ENCODE measurements at regions not wholly inside any gene's neighbourhood (a gene's known extent, or its start where the extent isn't known, plus 50 kb on each side); places are given as distances from the start of the nearest gene placed in this dataset.

- TF ChIP-seq, protein P1, sequence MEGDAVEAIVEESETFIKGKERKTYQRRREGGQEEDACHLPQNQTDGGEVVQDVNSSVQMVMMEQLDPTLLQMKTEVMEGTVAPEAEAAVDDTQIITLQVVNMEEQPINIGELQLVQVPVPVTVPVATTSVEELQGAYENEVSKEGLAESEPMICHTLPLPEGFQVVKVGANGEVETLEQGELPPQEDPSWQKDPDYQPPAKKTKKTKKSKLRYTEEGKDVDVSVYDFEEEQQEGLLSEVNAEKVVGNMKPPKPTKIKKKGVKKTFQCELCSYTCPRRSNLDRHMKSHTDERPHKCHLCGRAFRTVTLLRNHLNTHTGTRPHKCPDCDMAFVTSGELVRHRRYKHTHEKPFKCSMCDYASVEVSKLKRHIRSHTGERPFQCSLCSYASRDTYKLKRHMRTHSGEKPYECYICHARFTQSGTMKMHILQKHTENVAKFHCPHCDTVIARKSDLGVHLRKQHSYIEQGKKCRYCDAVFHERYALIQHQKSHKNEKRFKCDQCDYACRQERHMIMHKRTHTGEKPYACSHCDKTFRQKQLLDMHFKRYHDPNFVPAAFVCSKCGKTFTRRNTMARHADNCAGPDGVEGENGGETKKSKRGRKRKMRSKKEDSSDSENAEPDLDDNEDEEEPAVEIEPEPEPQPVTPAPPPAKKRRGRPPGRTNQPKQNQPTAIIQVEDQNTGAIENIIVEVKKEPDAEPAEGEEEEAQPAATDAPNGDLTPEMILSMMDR (conservative IDR thresholded peaks at IDR 0.05; ENCODE audit: low read depth in 2 of 2), result no peak
- TF ChIP-seq, protein P2, sequence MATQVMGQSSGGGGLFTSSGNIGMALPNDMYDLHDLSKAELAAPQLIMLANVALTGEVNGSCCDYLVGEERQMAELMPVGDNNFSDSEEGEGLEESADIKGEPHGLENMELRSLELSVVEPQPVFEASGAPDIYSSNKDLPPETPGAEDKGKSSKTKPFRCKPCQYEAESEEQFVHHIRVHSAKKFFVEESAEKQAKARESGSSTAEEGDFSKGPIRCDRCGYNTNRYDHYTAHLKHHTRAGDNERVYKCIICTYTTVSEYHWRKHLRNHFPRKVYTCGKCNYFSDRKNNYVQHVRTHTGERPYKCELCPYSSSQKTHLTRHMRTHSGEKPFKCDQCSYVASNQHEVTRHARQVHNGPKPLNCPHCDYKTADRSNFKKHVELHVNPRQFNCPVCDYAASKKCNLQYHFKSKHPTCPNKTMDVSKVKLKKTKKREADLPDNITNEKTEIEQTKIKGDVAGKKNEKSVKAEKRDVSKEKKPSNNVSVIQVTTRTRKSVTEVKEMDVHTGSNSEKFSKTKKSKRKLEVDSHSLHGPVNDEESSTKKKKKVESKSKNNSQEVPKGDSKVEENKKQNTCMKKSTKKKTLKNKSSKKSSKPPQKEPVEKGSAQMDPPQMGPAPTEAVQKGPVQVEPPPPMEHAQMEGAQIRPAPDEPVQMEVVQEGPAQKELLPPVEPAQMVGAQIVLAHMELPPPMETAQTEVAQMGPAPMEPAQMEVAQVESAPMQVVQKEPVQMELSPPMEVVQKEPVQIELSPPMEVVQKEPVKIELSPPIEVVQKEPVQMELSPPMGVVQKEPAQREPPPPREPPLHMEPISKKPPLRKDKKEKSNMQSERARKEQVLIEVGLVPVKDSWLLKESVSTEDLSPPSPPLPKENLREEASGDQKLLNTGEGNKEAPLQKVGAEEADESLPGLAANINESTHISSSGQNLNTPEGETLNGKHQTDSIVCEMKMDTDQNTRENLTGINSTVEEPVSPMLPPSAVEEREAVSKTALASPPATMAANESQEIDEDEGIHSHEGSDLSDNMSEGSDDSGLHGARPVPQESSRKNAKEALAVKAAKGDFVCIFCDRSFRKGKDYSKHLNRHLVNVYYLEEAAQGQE (IDR thresholded peaks at IDR 0.05; ENCODE audit: unreplicated experiment), result no peak
- TF ChIP-seq NANOG (IDR thresholded peaks at IDR 0.05; ENCODE audit: borderline replicate concordance) (no peak), JUNB (IDR thresholded peaks at IDR 0.05; ENCODE audit: unreplicated experiment) (no peak), POLR2AphosphoS5 (IDR thresholded peaks at IDR 0.05; ENCODE audit: low read depth) (no peak), EZH2 (IDR thresholded peaks at IDR 0.05; ENCODE audit: low read depth, unreplicated experiment) (no peak), EZH2phosphoT487 (IDR thresholded peaks at IDR 0.05; ENCODE audit: unreplicated experiment) (no peak), CREB1 (CRISPR knock-in tag; IDR thresholded peaks at IDR 0.05; ENCODE audit: low read depth) (no peak)
Measured at GRCh38 chr6:150720774-150721233, 121.1 kb downstream of the PLEKHG1 start.
